ENCODE measurements at regions not wholly inside any gene's neighbourhood (a gene's known extent, or its start where the extent isn't known, plus 50 kb on each side); places are given as distances from the start of the nearest gene placed in this dataset.

DNA sequence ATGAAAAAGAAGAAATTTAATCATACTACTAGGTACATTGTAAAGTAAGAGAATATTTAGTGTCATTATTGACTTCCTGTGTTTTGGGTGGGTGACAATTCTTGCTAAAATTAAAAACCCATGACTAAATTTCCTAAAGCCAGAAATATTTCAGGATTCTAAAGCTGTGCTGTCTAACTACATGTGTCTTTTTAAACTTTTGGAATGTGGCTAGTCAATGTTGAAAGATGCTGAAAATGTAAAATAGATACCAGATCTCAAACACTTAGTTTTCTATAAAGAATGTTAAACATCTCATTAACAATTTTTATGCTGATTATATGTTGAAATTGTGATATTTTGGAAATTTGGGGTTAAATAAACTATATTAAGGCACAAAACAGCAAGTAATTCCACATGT, 308.9 kb upstream of the TMCO5A start:
- no peak overlapping the region for H3K4me3 ChIP-seq (ENCODE audit: low read depth, low read length)
- no peak for DNase-seq (ENCODE audit: low read depth)

DNA sequence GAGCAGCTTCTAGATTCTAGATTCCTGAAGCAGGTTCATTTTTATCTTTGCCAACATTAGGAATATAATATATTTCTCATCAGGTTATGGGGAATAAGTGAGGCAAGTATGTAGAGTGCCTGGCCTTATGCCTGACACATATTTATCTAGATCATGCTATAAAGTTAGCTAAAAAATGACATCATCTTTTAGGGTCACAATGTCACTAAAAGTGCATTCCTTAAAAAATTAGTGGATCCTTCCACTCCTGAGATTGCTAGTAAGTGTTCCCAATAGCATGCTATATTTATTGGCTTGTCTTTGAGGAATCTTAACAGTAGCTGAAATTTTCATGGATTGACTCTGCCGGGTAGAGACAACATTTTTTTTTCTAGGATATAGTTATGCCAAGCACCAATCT, 305.9 kb upstream of the TMCO5A start:
- TF ChIP-seq POLR2A (IDR thresholded peaks at IDR 0.05; ENCODE audit: extremely low read depth, insufficient read length): no peak
- TF ChIP-seq MYC (IDR thresholded peaks at IDR 0.05; ENCODE audit: low read depth, low read length): no peak
- TF ChIP-seq, protein P1, sequence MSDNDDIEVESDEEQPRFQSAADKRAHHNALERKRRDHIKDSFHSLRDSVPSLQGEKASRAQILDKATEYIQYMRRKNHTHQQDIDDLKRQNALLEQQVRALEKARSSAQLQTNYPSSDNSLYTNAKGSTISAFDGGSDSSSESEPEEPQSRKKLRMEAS (IDR thresholded peaks at IDR 0.05; ENCODE audit: low read depth, low read length): no peak
- TF ChIP-seq, protein P2, sequence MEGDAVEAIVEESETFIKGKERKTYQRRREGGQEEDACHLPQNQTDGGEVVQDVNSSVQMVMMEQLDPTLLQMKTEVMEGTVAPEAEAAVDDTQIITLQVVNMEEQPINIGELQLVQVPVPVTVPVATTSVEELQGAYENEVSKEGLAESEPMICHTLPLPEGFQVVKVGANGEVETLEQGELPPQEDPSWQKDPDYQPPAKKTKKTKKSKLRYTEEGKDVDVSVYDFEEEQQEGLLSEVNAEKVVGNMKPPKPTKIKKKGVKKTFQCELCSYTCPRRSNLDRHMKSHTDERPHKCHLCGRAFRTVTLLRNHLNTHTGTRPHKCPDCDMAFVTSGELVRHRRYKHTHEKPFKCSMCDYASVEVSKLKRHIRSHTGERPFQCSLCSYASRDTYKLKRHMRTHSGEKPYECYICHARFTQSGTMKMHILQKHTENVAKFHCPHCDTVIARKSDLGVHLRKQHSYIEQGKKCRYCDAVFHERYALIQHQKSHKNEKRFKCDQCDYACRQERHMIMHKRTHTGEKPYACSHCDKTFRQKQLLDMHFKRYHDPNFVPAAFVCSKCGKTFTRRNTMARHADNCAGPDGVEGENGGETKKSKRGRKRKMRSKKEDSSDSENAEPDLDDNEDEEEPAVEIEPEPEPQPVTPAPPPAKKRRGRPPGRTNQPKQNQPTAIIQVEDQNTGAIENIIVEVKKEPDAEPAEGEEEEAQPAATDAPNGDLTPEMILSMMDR (IDR thresholded peaks at IDR 0.05; ENCODE audit: low read depth, low read length): no peak
- no peak overlapping the region for H3K4me3 ChIP-seq (ENCODE audit: low read depth, low read length)

More for the DNA sequence above, 308.9 kb upstream of the TMCO5A start:
- TF ChIP-seq MYC (IDR thresholded peaks at IDR 0.05; ENCODE audit: low read depth, low read length) (no peak), POLR2A (IDR thresholded peaks at IDR 0.05; ENCODE audit: extremely low read depth, insufficient read length) (no peak)
- TF ChIP-seq, protein P2 (IDR thresholded peaks at IDR 0.05; ENCODE audit: low read depth, low read length): no peak
- TF ChIP-seq, protein P1 (IDR thresholded peaks at IDR 0.05; ENCODE audit: low read depth, low read length): no peak

DNA sequence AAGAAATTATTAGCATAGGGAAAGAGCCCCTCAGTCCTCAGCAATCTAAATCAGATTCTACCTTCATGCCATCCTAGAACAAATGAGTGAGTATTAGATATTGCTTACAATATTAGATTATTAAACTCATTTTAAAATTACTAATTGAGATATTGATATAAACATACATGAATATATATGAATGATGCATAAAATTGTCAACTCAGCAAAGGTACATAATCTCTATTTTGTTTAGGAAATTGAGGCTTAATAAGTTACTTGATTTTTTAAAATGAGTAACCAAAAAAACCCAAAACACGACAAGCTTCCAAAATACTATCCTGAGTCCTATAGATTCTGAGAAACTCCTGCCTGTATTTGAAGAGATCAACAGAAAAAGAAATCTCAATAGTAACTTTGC, 297.7 kb upstream of the TMCO5A start:
- no peak for DNase-seq (ENCODE audit: low read depth)
- TF ChIP-seq POLR2A (IDR thresholded peaks at IDR 0.05; ENCODE audit: extremely low read depth, insufficient read length) (no peak), MYC (IDR thresholded peaks at IDR 0.05; ENCODE audit: low read depth, low read length) (no peak)
- TF ChIP-seq, protein P2 (IDR thresholded peaks at IDR 0.05; ENCODE audit: low read depth, low read length): no peak
- no peak overlapping the region for H3K4me3 ChIP-seq (ENCODE audit: low read depth, low read length)

More for the DNA sequence above, 305.9 kb upstream of the TMCO5A start:
- DNase-seq (ENCODE audit: low read depth): no peak

DNA sequence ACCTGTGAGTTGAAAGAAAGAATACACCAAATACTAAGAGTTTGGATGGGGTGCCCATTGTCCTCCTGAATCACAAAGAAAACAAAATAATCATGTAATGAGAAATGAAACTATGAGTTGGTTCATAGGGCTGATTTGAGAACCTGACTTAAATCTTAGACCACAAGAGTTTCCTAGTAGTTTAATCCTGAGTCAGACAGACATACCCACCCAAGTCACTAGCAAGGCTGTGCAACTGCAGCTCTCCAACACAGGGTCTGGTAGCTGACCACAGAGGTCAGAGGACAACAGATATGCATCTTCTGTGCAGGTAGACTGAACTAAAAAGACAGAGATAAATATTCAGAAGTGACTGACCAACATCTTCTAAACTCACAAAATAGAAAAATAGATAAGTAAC, 296.3 kb upstream of the TMCO5A start:
- H3K4me3 ChIP-seq (ENCODE audit: low read depth, low read length): no peak overlapping the region
- TF ChIP-seq POLR2A (IDR thresholded peaks at IDR 0.05; ENCODE audit: extremely low read depth, insufficient read length) (no peak), MYC (IDR thresholded peaks at IDR 0.05; ENCODE audit: low read depth, low read length) (no peak)
- TF ChIP-seq, protein P1 (IDR thresholded peaks at IDR 0.05; ENCODE audit: low read depth, low read length): no peak
- TF ChIP-seq, protein P2 (IDR thresholded peaks at IDR 0.05; ENCODE audit: low read depth, low read length): no peak
- no peak for DNase-seq (ENCODE audit: low read depth)

DNA sequence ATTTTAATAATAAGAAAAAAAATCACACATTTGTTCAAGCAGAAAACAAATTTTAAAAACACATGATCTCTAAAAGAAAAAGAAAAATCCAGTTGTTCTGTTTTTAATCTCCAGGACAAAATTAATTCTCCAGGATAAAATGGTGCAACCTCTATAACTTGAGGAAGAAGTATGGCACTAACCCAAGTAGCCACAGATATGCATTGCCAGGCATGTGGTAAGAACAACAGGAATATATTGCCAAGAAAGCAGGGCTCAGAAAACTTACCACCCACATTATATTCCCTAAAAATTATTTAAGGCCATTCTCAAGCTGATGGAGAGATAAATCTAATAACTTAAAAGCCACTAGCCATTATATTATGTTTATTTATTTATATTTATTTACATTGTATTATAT, 295.7 kb upstream of the TMCO5A start:
- TF ChIP-seq MYC (IDR thresholded peaks at IDR 0.05; ENCODE audit: low read depth, low read length) (no peak), POLR2A (IDR thresholded peaks at IDR 0.05; ENCODE audit: extremely low read depth, insufficient read length) (no peak)
- TF ChIP-seq, protein P1 (IDR thresholded peaks at IDR 0.05; ENCODE audit: low read depth, low read length): no peak
- TF ChIP-seq, protein P2 (IDR thresholded peaks at IDR 0.05; ENCODE audit: low read depth, low read length): no peak
- no peak for DNase-seq (ENCODE audit: low read depth)
- no peak overlapping the region for H3K4me3 ChIP-seq (ENCODE audit: low read depth, low read length)

Measured in NB4 (cell line).